HCT116 (cell line): ENCODE measurements at regions not wholly inside any gene's neighbourhood (a gene's known extent, or its start where the extent isn't known, plus 50 kb on each side); places are given as distances from the start of the nearest gene placed in this dataset.

Experiments used
- ATAC-seq: fragments of 200-7000 bp; cut with Tn5 transposase; 2 replicates; pipeline ENCODE4 v1.9.1; 2020; ENCODE audit warnings: mild to moderate bottlenecking, moderate library complexity
- BruUV-seq: library from RNA; stranded (reverse); fragments of 400-500 nt; replicated peaks from 2 replicates; lab custom pipeline; 2021; lab: Mats Ljungman, UMichigan
- CTCF ChIA-PET: fragments of 300-600 bp; sonication (Branson Sonifier 250); formaldehyde crosslinking; loops from one replicate; lab custom pipeline; 2021; ENCODE audit warnings: antibody characterized with exemption; lab: Charles Lee
- POLR2A ChIA-PET: fragments of 300-600, 350-600 bp; sonication (Branson Sonifier 250); formaldehyde crosslinking; loops from one replicate; lab custom pipeline; 2021; ENCODE audit warnings: antibody characterized with exemption; lab: Charles Lee
- RAD21 ChIA-PET, 2 experiments: fragments of 300-600 bp; sonication (Branson Sonifier 250); formaldehyde crosslinking; loops; one replicate each; lab custom pipeline; 2023; ENCODE audit warnings: low total read pairs in 2 of 2; ENCODE audit not compliant: uncharacterized antibody in 2 of 2, unreplicated experiment in 2 of 2, low non-redundant PET in 1 of 2; lab: Charles Lee
- DNase-seq: peaks from one replicate; pipeline ENCODE4 v3.0.0-alpha.2; 2010; ENCODE audit warnings: low read depth, low spot score
- H2AFZ ChIP-seq: fragments of 200-600 bp; shearing (Covaris generic), sonication (generic); 2 replicates; pipeline ENCODE4 v1.6.1; 2017; ENCODE audit warnings: low read depth, mixed run types, mixed read lengths, antibody characterized with exemption, low read length; ENCODE audit not compliant: poor library complexity, severe bottlenecking
- H3K27ac ChIP-seq: 2 replicates; pipeline ENCODE4 v1.5.1; 2012; ENCODE audit warnings: low read depth, low read length
- H3K27me3 ChIP-seq: fragments of 200-600 bp; sonication (generic); 2 replicates; pipeline ENCODE4 v1.6.1; 2016; ENCODE audit warnings: mixed run types, low read length, mixed read lengths; ENCODE audit not compliant: insufficient read depth
- H3K36me3 ChIP-seq, 2 experiments: fragments of 200-500 bp in 1 of 2; fragments of 200-600 bp in 1 of 2; sonication (Bioruptor generic) in 1 of 2; sonication (generic) in 1 of 2; 2 replicates each; pipeline versions ENCODE4 v1.5.1 to v1.6.1; 2014 to 2016; ENCODE audit warnings: low read length in 2 of 2, inconsistent platforms in 1 of 2, mixed read lengths in 1 of 2, mixed run types in 1 of 2; ENCODE audit not compliant: insufficient read depth in 2 of 2, control insufficient read depth in 1 of 2
- H3K4me1 ChIP-seq, 2 experiments: fragments of 200-600 bp in 1 of 2; sonication (generic) in 1 of 2; 2 replicates each; pipeline versions ENCODE4 v1.5.1 to v1.6.1; 2012 to 2017; ENCODE audit warnings: low read length in 2 of 2, inconsistent platforms in 1 of 2, mild to moderate bottlenecking in 1 of 2, mixed read lengths in 1 of 2, mixed run types in 1 of 2, moderate library complexity in 1 of 2; ENCODE audit not compliant: insufficient read depth in 2 of 2, control insufficient read depth in 1 of 2
- H3K4me2 ChIP-seq: fragments of 200-600 bp; sonication (generic); 2 replicates; pipeline ENCODE4 v1.6.1; 2017; ENCODE audit warnings: mixed run types, low read length, mixed read lengths
- H3K4me3 ChIP-seq, 2 experiments: fragments of 200-600 bp in 1 of 2; sonication (generic) in 1 of 2; replicated peaks in 1 of 2; 2 replicates each; pipeline ENCODE4 v1.5.1; 2011 to 2016; ENCODE audit warnings: low read length in 2 of 2, control low read depth in 1 of 2, low read depth in 1 of 2, mild to moderate bottlenecking in 1 of 2, mixed read lengths in 1 of 2, mixed run types in 1 of 2
- H3K79me2 ChIP-seq: fragments of 200-600 bp; sonication (generic); 2 replicates; pipeline ENCODE4 v1.6.1; 2017; ENCODE audit warnings: mild to moderate bottlenecking, mixed run types, low read length, moderate library complexity, mixed read lengths; ENCODE audit not compliant: insufficient read depth
- H3K9ac ChIP-seq: fragments of 200-600 bp; sonication (generic); 2 replicates; pipeline ENCODE4 v1.6.1; 2016; ENCODE audit warnings: low read length, mixed read lengths
- H3K9me2 ChIP-seq: fragments of 200-600 bp; sonication (generic), shearing (Covaris generic); 2 replicates; pipeline ENCODE4 v1.6.1; 2017; ENCODE audit warnings: mixed run types, mild to moderate bottlenecking, moderate library complexity; ENCODE audit not compliant: insufficient read depth
- H3K9me3 ChIP-seq, 2 experiments: fragments of 200-500 bp in 1 of 2; fragments of 200-600 bp in 1 of 2; sonication (Bioruptor generic) in 1 of 2; sonication (generic) in 1 of 2; 2 replicates each; pipeline ENCODE4 v1.6.1; 2014 to 2017; ENCODE audit warnings: low read length in 2 of 2, mixed read lengths in 2 of 2, inconsistent platforms in 1 of 2, low read depth in 1 of 2, mild to moderate bottlenecking in 1 of 2, mixed run types in 1 of 2, moderate library complexity in 1 of 2; ENCODE audit not compliant: control insufficient read depth in 1 of 2, insufficient read depth in 1 of 2
- H4K20me1 ChIP-seq: fragments of 200-600 bp; sonication (generic), shearing (Covaris generic); 2 replicates; pipeline ENCODE4 v1.6.1; 2017; ENCODE audit warnings: mixed run types, mild to moderate bottlenecking, moderate library complexity; ENCODE audit not compliant: insufficient read depth
- ATF3 ChIP-seq: IDR thresholded peaks from 2 replicates; pipeline ENCODE4 v1.6.1; 2012
- CEBPB ChIP-seq: IDR thresholded peaks from 2 replicates; pipeline ENCODE4 v1.6.1; 2012; ENCODE audit warnings: low read depth
- REST ChIP-seq: IDR thresholded peaks from 2 replicates; pipeline ENCODE4 v1.6.1; 2012; ENCODE audit warnings: low read depth
- TCF7L2 ChIP-seq: IDR thresholded peaks from 2 replicates; pipeline ENCODE4 v1.7.0; 2011; ENCODE audit warnings: borderline replicate concordance, inconsistent platforms; ENCODE audit not compliant: insufficient read depth, insufficient read length; ENCODE audit errors: extremely low read depth
- intact Hi-C: fragments of 100-400 bp; cut with micrococcal nuclease; formaldehyde crosslinking; loops from 2 replicates; pipeline ENCODE4 v1.10.0; 2022

- TF ChIP-seq REST, result no peak
These were observed 353.8 kb upstream of the PLXNA2 start (continued) for GRCh38 chr1:208598021-208598420.

GRCh38 chr1:208599063-208599462, 354.9 kb upstream of the PLXNA2 start:
- Histone ChIP-seq H3K27ac (no peak overlapping the region), H3K9me2 (no peaks in the 10 kb centered on the region), H3K4me3 (no peak overlapping the region), H3K79me2 (no peaks in the 10 kb centered on the region), H3K4me1 (no peaks in the 10 kb centered on the region), H3K36me3 (no peaks in the 10 kb centered on the region), H3K9me3 (no peaks in the 10 kb centered on the region), H2AFZ (no peak overlapping the region), H3K9ac (no peak overlapping the region), H4K20me1 (no peaks in the 10 kb centered on the region), H3K4me2 (no peak overlapping the region), H3K27me3 (0 out of 2 replicates have a peak, but pooled peaks cover 3% of the 10 kb centered on the region)
- no TSS peak for BruUV-seq
- no peak for TF ChIP-seq CEBPB
- no peak for TF ChIP-seq ATF3
- no peak for TF ChIP-seq TCF7L2
- ChIA-PET POLR2A (no interaction called here), RAD21 (no interaction called here), CTCF (no interaction called here)
- no peak for ATAC-seq
- DNase-seq, result no peak
- intact Hi-C loops, result no loop called here
